ENCODE measurements at regions not wholly inside any gene's neighbourhood (a gene's known extent, or its start where the extent isn't known, plus 50 kb on each side); places are given as distances from the start of the nearest gene placed in this dataset.
"Not testable (repeated sequence)": the region's sequence is repeated elsewhere in the genome, so short reads cannot be mapped to it uniquely, and the experiment has no call there.

DNA sequence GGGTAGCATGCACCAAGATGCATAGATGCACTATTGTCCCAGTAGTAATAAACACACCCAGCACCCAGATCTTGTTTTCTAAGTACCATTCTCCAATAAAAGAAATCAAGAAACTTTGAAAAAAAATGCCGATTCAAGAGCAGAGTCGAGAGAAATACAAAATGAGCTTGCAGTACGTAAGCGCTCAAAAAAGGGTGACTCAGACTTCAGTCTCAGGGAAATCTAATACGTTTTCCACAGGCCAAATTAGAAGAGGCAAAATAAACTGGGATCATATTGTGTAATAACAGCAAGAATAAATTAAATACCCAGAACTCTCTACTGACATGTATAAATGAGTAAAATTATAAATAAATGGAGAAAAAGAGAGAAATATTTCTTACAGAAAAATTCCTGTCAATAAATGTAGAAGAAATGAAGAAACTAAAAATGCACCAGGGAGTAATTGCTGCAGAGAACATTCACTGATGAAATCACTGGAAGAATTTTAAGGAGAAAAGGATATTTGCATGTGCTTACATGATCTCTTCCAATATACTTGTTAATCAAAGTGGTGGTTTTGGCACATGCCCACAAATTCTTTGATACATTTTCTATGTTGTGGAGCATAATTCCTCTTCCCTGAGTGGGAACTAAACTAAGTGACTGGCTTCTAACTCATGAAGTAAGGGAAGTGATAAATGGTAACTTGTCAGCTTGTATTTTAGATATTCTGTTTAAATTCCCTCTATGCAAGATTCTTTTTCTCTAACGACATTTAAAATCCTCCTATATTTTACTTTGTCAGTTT lies 567.6 kb upstream of the ADAMTS16 start:
- Mint-ChIP-seq H3K4me3 (no peak overlapping the region), H3K9me3 (ENCODE audit: low read depth) (peaks cover 3% of the 10 kb centered on the region), H3K4me1 (no peaks in the 10 kb centered on the region), H3K36me3 (no peaks in the 10 kb centered on the region), H3K27ac (no peak overlapping the region), H3K27me3 (no peaks in the 10 kb centered on the region)
- no peak for DNase-seq
- CTCF ChIA-PET = no interaction called here
- ATAC-seq = no peak

GRCh38 chr5:4575608-4576007 lies 564.5 kb upstream of the ADAMTS16 start:
- Mint-ChIP-seq H3K27me3 (no peaks in the 10 kb centered on the region), H3K36me3 (no peaks in the 10 kb centered on the region), H3K4me3 (no peak overlapping the region), H3K4me1 (no peaks in the 10 kb centered on the region), H3K27ac (no peak overlapping the region), H3K9me3 (ENCODE audit: low read depth) (peaks cover 10% of the 10 kb centered on the region)
- no peak for ATAC-seq
- CTCF ChIA-PET = no interaction called here
- no peak for DNase-seq

GRCh38 chr5:4576161-4576748 lies 563.9 kb upstream of the ADAMTS16 start:
- no peaks in the 10 kb centered on the region for H3K27me3 Mint-ChIP-seq
- CTCF ChIA-PET = no interaction called here
- H3K36me3 Mint-ChIP-seq = peaks cover 6% of the 10 kb centered on the region

DNA sequence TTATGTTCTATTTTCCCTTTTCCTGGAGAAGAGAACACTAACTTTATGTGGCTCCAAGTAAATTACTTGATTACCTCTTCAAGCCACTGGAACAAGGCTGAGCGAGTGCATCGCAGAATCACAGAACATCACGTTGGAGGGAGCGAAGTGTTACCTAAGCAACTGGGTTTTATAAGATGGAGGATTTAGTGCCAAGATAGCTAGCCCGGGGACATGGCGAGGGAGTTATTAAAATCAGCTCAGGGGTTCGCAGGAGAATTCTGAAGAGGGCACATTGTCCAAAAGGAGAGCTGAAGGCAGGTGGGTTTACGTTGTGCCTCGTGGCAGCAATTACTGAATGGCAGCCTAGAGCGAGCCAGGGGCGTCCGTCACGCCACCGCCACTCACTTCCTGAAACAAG lies 563.2 kb upstream of the ADAMTS16 start:
- CTCF ChIA-PET = no interaction called here
- ATAC-seq = no peak
- no peaks in the 10 kb centered on the region for H3K27me3 Mint-ChIP-seq
- H3K4me3 Mint-ChIP-seq = no peak overlapping the region
- no peak for DNase-seq
- H3K9me3 Mint-ChIP-seq (ENCODE audit: low read depth) = peaks cover 20% of the 10 kb centered on the region
- no peaks in the 10 kb centered on the region for H3K4me1 Mint-ChIP-seq
- H3K27ac Mint-ChIP-seq = no peak overlapping the region
- peaks cover 6% of the 10 kb centered on the region for H3K36me3 Mint-ChIP-seq

More at GRCh38 chr5:4576161-4576748, 563.9 kb upstream of the ADAMTS16 start:
- Mint-ChIP-seq H3K4me3 (no peak overlapping the region), H3K9me3 (ENCODE audit: low read depth) (peaks cover 17% of the 10 kb centered on the region), H3K4me1 (no peaks in the 10 kb centered on the region), H3K27ac (no peak overlapping the region)
- DNase-seq = no peak
- ATAC-seq = no peak

DNA sequence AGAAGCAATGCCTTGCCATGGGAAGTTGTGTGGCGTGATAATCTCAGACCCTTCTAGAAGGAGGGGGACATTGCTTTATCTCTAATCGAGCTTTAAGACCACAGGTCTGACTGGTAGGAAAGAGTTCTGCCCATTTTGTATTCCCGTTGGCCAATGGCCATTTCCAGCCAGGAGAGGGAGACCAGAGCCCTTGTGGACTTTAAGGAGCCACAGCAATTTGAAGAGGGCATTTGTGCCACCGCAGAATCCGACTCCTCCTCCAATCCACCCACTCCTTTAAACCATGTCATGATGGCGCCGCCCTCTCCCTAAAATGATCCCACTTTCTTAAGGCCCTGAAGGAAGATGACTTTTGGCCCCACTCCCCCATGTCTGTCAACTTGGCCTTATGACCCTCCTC lies 560.5 kb upstream of the ADAMTS16 start:
- no peak for ATAC-seq
- no peak overlapping the region for H3K27ac Mint-ChIP-seq
- peaks cover 6% of the 10 kb centered on the region for H3K36me3 Mint-ChIP-seq
- no peaks in the 10 kb centered on the region for H3K27me3 Mint-ChIP-seq
- no peak for DNase-seq
- CTCF ChIA-PET = no interaction called here
- no peaks in the 10 kb centered on the region for H3K4me1 Mint-ChIP-seq
- H3K9me3 Mint-ChIP-seq (ENCODE audit: low read depth) = peaks cover 24% of the 10 kb centered on the region
- H3K4me3 Mint-ChIP-seq = no peak overlapping the region

GRCh38 chr5:4580772-4581171 lies 559.4 kb upstream of the ADAMTS16 start:
- no peak for DNase-seq
- no peak for ATAC-seq
- no peaks in the 10 kb centered on the region for H3K27me3 Mint-ChIP-seq
- peak overlapping the region; percentile 25 for H3K27ac Mint-ChIP-seq
- H3K36me3 Mint-ChIP-seq = peaks cover 6% of the 10 kb centered on the region
- no peaks in the 10 kb centered on the region for H3K4me1 Mint-ChIP-seq
- H3K9me3 Mint-ChIP-seq (ENCODE audit: low read depth) = peaks cover 27% of the 10 kb centered on the region
- CTCF ChIA-PET = no interaction called here
- no peak overlapping the region for H3K4me3 Mint-ChIP-seq

DNA sequence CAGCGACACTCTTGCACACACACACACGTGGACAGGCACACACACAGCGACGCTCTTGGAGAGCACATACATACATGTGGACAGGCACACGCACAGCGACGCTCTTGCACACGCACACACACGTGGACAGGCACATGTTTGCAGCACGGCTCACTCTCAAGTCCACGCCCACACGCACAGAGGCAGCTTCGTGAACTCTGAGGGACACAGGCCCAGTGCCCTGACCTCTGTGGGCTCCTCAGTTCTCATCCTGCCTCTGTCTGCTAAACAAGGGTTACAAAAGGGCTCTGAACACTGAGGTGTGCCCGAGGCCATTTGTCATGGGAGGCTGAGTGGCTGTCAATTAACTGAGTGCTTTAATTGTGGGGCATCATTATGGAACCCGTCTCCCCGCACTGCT lies 558.8 kb upstream of the ADAMTS16 start:
- H3K4me3 Mint-ChIP-seq = no peak overlapping the region
- H3K27me3 Mint-ChIP-seq = no peaks in the 10 kb centered on the region
- peaks cover 29% of the 10 kb centered on the region for H3K9me3 Mint-ChIP-seq (ENCODE audit: low read depth)
- no peaks in the 10 kb centered on the region for H3K4me1 Mint-ChIP-seq
- no peak for DNase-seq
- ATAC-seq = no peak
- CTCF ChIA-PET = no interaction called here
- peaks cover 6% of the 10 kb centered on the region for H3K36me3 Mint-ChIP-seq
- no peak overlapping the region for H3K27ac Mint-ChIP-seq

DNA sequence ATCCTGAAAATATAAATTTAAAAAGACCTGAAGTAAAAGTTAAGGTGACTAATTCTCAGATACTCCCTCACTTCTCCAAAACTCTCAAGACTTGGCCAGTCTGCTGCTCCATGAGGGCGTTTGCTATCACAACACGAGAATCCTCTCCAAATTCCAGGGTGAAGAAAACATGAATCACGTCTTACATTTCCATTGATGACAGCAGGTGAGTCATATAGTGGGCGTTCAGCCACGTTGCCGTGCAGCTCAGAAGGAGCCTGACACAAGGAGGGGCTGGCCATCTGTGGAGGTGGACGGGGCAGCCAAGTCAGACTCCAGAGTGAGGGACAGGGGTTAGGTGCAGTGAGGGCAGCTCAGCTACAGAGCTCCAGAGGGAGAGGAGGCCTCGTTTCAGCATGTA lies 555.1 kb upstream of the ADAMTS16 start:
- ATAC-seq = no peak
- peaks cover 6% of the 10 kb centered on the region for H3K36me3 Mint-ChIP-seq
- CTCF ChIA-PET = no interaction called here

DNA sequence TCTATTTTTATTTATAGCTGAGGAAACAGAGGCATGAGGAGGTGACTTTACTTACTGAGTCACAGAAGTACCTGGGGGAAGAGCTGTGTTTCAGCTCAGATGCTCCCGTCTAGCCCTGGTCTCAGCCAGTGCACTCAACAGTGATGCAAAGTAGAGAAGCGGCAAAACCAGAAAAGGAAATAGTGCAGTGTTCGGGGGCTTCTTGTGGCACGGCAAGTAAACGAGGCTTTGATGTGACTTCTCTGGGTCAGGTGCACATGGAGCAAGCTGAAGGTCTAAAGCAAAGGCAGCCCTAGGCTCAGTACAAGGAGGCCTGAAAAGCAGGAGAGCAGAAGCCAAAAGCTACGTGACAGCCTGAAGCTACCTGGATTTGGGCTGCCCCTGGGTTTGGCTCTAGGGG lies 526.7 kb upstream of the ADAMTS16 start:
- H3K9me3 Mint-ChIP-seq (ENCODE audit: low read depth) = peaks cover 8% of the 10 kb centered on the region
- H3K27me3 Mint-ChIP-seq = no peaks in the 10 kb centered on the region
- ATAC-seq = no peak
- no peaks in the 10 kb centered on the region for H3K36me3 Mint-ChIP-seq
- H3K27ac Mint-ChIP-seq = no peak overlapping the region
- no peak for DNase-seq
- CTCF ChIA-PET = no interaction called here
- no peak overlapping the region for H3K4me3 Mint-ChIP-seq
- H3K4me1 Mint-ChIP-seq = no peaks in the 10 kb centered on the region

More for the DNA sequence above, 555.1 kb upstream of the ADAMTS16 start:
- Mint-ChIP-seq H3K4me1 (no peaks in the 10 kb centered on the region), H3K4me3 (no peak overlapping the region), H3K27ac (no peak overlapping the region), H3K9me3 (ENCODE audit: low read depth) (peaks cover 29% of the 10 kb centered on the region), H3K27me3 (no peaks in the 10 kb centered on the region)
- no peak for DNase-seq

GRCh38 chr5:4614088-4614487 lies 526.0 kb upstream of the ADAMTS16 start:
- no peaks in the 10 kb centered on the region for H3K27me3 Mint-ChIP-seq
- ATAC-seq = no peak
- H3K27ac Mint-ChIP-seq = no peak overlapping the region
- no peaks in the 10 kb centered on the region for H3K36me3 Mint-ChIP-seq
- H3K4me1 Mint-ChIP-seq = no peaks in the 10 kb centered on the region
- peaks cover 8% of the 10 kb centered on the region for H3K9me3 Mint-ChIP-seq (ENCODE audit: low read depth)
- CTCF ChIA-PET = no interaction called here
- H3K4me3 Mint-ChIP-seq = no peak overlapping the region
- no peak for DNase-seq

GRCh38 chr5:4615369-4615768 lies 524.8 kb upstream of the ADAMTS16 start:
- CTCF ChIA-PET; H3K27me3 Mint-ChIP-seq; H3K9me3 Mint-ChIP-seq (ENCODE audit: low read depth); DNase-seq; H3K4me3 Mint-ChIP-seq; H3K36me3 Mint-ChIP-seq; H3K27ac Mint-ChIP-seq; ATAC-seq; H3K4me1 Mint-ChIP-seq: not testable (repeated sequence)

GRCh38 chr5:4625206-4625896 lies 514.8 kb upstream of the ADAMTS16 start:
- peaks cover 12% of the 10 kb centered on the region for H3K9me3 Mint-ChIP-seq (ENCODE audit: low read depth)

DNA sequence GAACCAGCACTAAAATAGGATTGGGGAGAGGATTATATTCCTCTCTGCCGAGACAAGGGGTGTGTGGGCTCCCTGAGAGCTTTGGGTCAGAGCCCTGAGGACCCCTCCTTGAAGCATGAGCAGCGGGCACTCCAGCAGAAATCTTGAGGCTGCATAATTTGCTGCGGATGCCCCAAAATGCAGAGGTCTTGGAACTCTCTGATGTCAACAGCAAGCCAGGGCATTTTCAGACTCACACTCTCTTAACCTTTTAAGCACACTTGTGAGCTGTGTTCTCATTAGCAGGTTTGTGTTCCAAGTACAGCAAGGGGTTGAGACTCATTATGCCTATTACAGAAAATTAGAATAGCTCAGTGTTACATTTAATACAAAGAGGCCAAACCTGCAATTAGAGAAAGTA lies 513.0 kb upstream of the ADAMTS16 start:
- Mint-ChIP-seq H3K36me3 (no peaks in the 10 kb centered on the region), H3K4me1 (no peaks in the 10 kb centered on the region)

More at GRCh38 chr5:4625206-4625896, 514.8 kb upstream of the ADAMTS16 start:
- ATAC-seq (no peak), DNase-seq (no peak)
- H3K4me1 Mint-ChIP-seq = no peaks in the 10 kb centered on the region
- H3K27me3 Mint-ChIP-seq = no peaks in the 10 kb centered on the region
- H3K36me3 Mint-ChIP-seq = no peaks in the 10 kb centered on the region
- H3K4me3 Mint-ChIP-seq = no peak overlapping the region
- CTCF ChIA-PET = no interaction called here
- no peak overlapping the region for H3K27ac Mint-ChIP-seq

GRCh38 chr5:4627929-4628328 lies 512.2 kb upstream of the ADAMTS16 start:
- Mint-ChIP-seq H3K36me3 (no peaks in the 10 kb centered on the region), H3K27ac (no peak overlapping the region), H3K4me1 (no peaks in the 10 kb centered on the region), H3K27me3 (no peaks in the 10 kb centered on the region), H3K9me3 (ENCODE audit: low read depth) (peaks cover 12% of the 10 kb centered on the region), H3K4me3 (no peak overlapping the region)
- CTCF ChIA-PET = no interaction called here
- DNase-seq (no peak), ATAC-seq (no peak)

More for the DNA sequence above, 513.0 kb upstream of the ADAMTS16 start:
- Mint-ChIP-seq H3K4me3 (no peak overlapping the region), H3K27ac (no peak overlapping the region), H3K27me3 (no peaks in the 10 kb centered on the region), H3K9me3 (ENCODE audit: low read depth) (peaks cover 12% of the 10 kb centered on the region)
- ATAC-seq (no peak), DNase-seq (no peak)
- CTCF ChIA-PET = no interaction called here

All from activated CD8-positive, alpha-beta memory T cell treated with anti-CD3 and anti-CD28 coated beads, Interleukin-2, amount 10 ng/mL, durations not matched to agents 7 days and 5 days (primary cell).